ENCODE measurements at regions not wholly inside any gene's neighbourhood (a gene's known extent, or its start where the extent isn't known, plus 50 kb on each side); places are given as distances from the start of the nearest gene placed in this dataset. TPM values are rescaled to one million over a fixed set of nuclear protein-coding genes. Genes with fewer than 3 reads are reported as not detected.
A peak's percentile ranks its signal among the peaks of the same experiment; 100 is the strongest.
"Not testable (repeated sequence)": the region's sequence is repeated elsewhere in the genome, so short reads cannot be mapped to it uniquely, and the experiment has no call there.

- no peaks in the 10 kb centered on the region for H3K4me1 Mint-ChIP-seq (ENCODE audit: low read depth)
- TF ChIP-seq CTCF (IDR thresholded peaks at IDR 0.05): no peak
- Histone ChIP-seq H3K27ac (ENCODE audit: low read depth in 1 of 2, low read length in 2 of 2) (no peak overlapping the region), H3K4me3 (ENCODE audit: low read length) (no peak overlapping the region), H3K27me3 (ENCODE audit: control insufficient read depth in 1 of 2, insufficient read depth in 2 of 2, low read length in 2 of 2) (no peaks in the 10 kb centered on the region), H3K4me1 (ENCODE audit: insufficient read depth, low read length) (no peaks in the 10 kb centered on the region), H3K9me3 (ENCODE audit: control insufficient read depth in 1 of 2, insufficient read depth in 1 of 2, low read length in 2 of 2) (no peaks in the 10 kb centered on the region), H3K36me3 (ENCODE audit: insufficient read depth, low read length) (no peaks in the 10 kb centered on the region)
- H3K36me3 Mint-ChIP-seq (ENCODE audit: low read depth): no peaks in the 10 kb centered on the region
- intact Hi-C loops (cut with DNase I, micrococcal nuclease): no loop called here
- no peak overlapping the region for H3K4me3 Mint-ChIP-seq
- ATAC-seq (ENCODE audit: poor library complexity): no peak
- H3K9me3 Mint-ChIP-seq: no peaks in the 10 kb centered on the region
- DNase-seq: no peak
- CTCF ChIA-PET: no interaction called here
- no peaks in the 10 kb centered on the region for H3K27me3 Mint-ChIP-seq
- POLR2A ChIA-PET: no interaction called here
- no peak overlapping the region for H3K27ac Mint-ChIP-seq
Observed at GRCh38 chrX:123108513-123109427, 75.3 kb upstream of the GRIA3 start.

DNA sequence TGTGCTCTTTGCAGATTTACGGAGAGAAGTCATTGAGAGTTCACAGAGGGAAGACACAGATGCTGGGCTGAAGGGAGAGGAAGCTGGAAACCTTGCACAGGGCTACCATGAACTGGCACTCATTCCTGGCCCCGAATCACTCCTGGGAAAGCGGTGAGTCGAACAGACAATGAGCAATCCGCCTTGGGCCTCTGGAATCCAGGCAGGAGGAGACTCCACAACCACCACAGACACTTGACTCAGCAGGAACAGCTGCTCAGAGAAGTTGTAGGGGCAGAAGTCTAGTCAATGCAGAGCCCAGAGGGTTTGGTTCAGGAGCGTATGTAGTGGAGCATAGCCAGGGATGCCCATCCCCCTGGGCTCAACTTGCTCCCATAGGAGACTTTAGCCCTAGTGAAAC, 62.8 kb upstream of the GRIA3 start:
- CTCF ChIA-PET: no interaction called here
- DNase-seq: no peak
- no peak for TF ChIP-seq CTCF (IDR thresholded peaks at IDR 0.05)
- Mint-ChIP-seq H3K36me3 (ENCODE audit: low read depth) (no peaks in the 10 kb centered on the region), H3K9me3 (no peaks in the 10 kb centered on the region), H3K4me1 (ENCODE audit: low read depth) (no peaks in the 10 kb centered on the region), H3K4me3 (no peak overlapping the region), H3K27me3 (no peaks in the 10 kb centered on the region), H3K27ac (no peak overlapping the region)
- intact Hi-C loops (cut with DNase I, micrococcal nuclease): no loop called here
- H3K9me3 ChIP-seq (ENCODE audit: control insufficient read depth in 1 of 2, insufficient read depth in 1 of 2, low read length in 2 of 2): peaks cover 0 to 10% of the 10 kb centered on the region in 2 experiments
- POLR2A ChIA-PET: no interaction called here
- H3K4me1 ChIP-seq (ENCODE audit: insufficient read depth, low read length): no peaks in the 10 kb centered on the region
- no peak overlapping the region for H3K4me3 ChIP-seq (ENCODE audit: low read length)
- H3K36me3 ChIP-seq (ENCODE audit: insufficient read depth, low read length): no peaks in the 10 kb centered on the region
- H3K27me3 ChIP-seq (ENCODE audit: control insufficient read depth in 1 of 2, insufficient read depth in 2 of 2, low read length in 2 of 2): no peaks in the 10 kb centered on the region
- ATAC-seq (ENCODE audit: poor library complexity): no peak
- H3K27ac ChIP-seq (ENCODE audit: low read depth in 1 of 2, low read length in 2 of 2): no peak overlapping the region

- H3K27me3 Mint-ChIP-seq; CTCF ChIA-PET; H3K9me3 ChIP-seq (ENCODE audit: control insufficient read depth in 1 of 2, insufficient read depth in 1 of 2, low read length in 2 of 2); intact Hi-C loops (cut with DNase I, micrococcal nuclease); H3K36me3 ChIP-seq (ENCODE audit: insufficient read depth, low read length); POLR2A ChIA-PET; H3K4me3 ChIP-seq (ENCODE audit: low read length); H3K27ac Mint-ChIP-seq; H3K9me3 Mint-ChIP-seq; H3K4me3 Mint-ChIP-seq; H3K4me1 Mint-ChIP-seq (ENCODE audit: low read depth); H3K27ac ChIP-seq (ENCODE audit: low read depth in 1 of 2, low read length in 2 of 2); ATAC-seq (ENCODE audit: poor library complexity); H3K27me3 ChIP-seq (ENCODE audit: control insufficient read depth in 1 of 2, insufficient read depth in 2 of 2, low read length in 2 of 2); H3K4me1 ChIP-seq (ENCODE audit: insufficient read depth, low read length); H3K36me3 Mint-ChIP-seq (ENCODE audit: low read depth): not testable (repeated sequence)
- DNase-seq: peak in 3 of 14 experiments; percentile 1 to 24 (median 10)
Observed at GRCh38 chrX:123129805-123130204, 54.3 kb upstream of the GRIA3 start.

Small RNAs in the stretch of these regions (microRNA-seq; reads per million reads assigned to microRNA genes)
- not detected for gene MIR3672 (ENCODE audit: borderline microRNAs expressed, borderline replicate concordance)
